Left lung (tissue), 4 donors: ENCODE measurements at regions not wholly inside any gene's neighbourhood (a gene's known extent, or its start where the extent isn't known, plus 50 kb on each side); places are given as distances from the start of the nearest gene placed in this dataset.
A peak's percentile ranks its signal among the peaks of the same experiment; 100 is the strongest.

Experiments
- ATAC-seq: fragments of 200-7000 bp; cut with Tn5 transposase; one replicate; pipeline ENCODE4 v1.9.1; 2020; ENCODE audit warnings: moderate library complexity
- DNase-seq, 4 donors: peaks; one replicate each; pipeline ENCODE4 v3.0.0-alpha.2; 2013 to 2020
- H3K27ac ChIP-seq, 2 donors: fragments of 200-600 bp; sonication (generic) in 1 of 2; one replicate each; pipeline versions ENCODE4 v1.5.0 to v1.8.0; 2020 to 2021
- H3K27me3 ChIP-seq, 2 donors: fragments of 200-600 bp; sonication (generic) in 1 of 2; one replicate each; pipeline versions ENCODE4 v1.5.0 to v1.8.0; 2020 to 2021
- H3K36me3 ChIP-seq, 2 donors: fragments of 200-600 bp; sonication (generic) in 1 of 2; one replicate each; pipeline versions ENCODE4 v1.5.0 to v1.8.0; 2020 to 2021
- H3K4me1 ChIP-seq, 2 donors: fragments of 200-600 bp; one replicate each; pipeline ENCODE4 v1.8.0; 2021
- H3K4me3 ChIP-seq, 2 donors: fragments of 200-600 bp; sonication (generic) in 1 of 2; one replicate each; pipeline versions ENCODE4 v1.5.0 to v1.8.0; 2020 to 2021; ENCODE audit warnings: mild to moderate bottlenecking in 1 of 2
- H3K9me3 ChIP-seq, 2 donors: fragments of 200-600 bp; sonication (generic) in 1 of 2; one replicate each; pipeline versions ENCODE4 v1.5.0 to v1.8.0; 2020 to 2021
- intact Hi-C, 2 donors: fragments of 100-400 bp; cut with DNase I; formaldehyde crosslinking; loops; one replicate each; pipeline versions ENCODE4 v1.11.2 to v1.14.2; 2022
- TF ChIP-seq, protein P1 (sequence below), 2 donors: fragments of 200-600 bp; sonication (generic) in 1 of 2; IDR thresholded peaks; one replicate each; pipeline versions ENCODE4 v1.5.0 to v1.8.0; 2021; ENCODE audit warnings: antibody characterized with exemption in 2 of 2
- donor health status: DM: no; HTN: yes; CAD: no.
- donor health status: DM: no; HTN: no; CAD: no.

DNA sequence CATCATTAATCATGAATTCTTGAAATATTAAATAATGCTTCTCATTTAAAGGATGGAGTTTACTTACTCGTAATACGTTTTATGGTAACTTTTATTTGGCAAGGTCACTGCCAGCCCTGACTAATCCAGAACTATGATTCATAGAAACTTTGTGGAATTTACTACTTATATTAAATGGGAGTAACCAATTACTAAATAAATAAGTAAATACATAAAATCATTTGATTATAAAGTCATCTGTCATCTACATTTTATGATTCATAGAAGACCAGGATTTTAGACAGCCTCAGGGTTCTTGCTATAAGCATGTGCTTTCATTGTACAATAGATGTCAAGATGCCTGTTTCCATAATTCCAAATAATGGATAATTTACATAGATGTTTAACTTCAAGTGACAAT lies 611.1 kb downstream of the TBC1D4 start:
- H3K9me3 ChIP-seq, result peaks cover 0 to 15% of the 10 kb centered on the region in 2 donors
- H3K27ac ChIP-seq, result no peak overlapping the region
- no peaks in the 10 kb centered on the region for H3K27me3 ChIP-seq
- no peaks in the 10 kb centered on the region for H3K4me1 ChIP-seq
- no peak overlapping the region for H3K4me3 ChIP-seq
- TF ChIP-seq, protein P1, sequence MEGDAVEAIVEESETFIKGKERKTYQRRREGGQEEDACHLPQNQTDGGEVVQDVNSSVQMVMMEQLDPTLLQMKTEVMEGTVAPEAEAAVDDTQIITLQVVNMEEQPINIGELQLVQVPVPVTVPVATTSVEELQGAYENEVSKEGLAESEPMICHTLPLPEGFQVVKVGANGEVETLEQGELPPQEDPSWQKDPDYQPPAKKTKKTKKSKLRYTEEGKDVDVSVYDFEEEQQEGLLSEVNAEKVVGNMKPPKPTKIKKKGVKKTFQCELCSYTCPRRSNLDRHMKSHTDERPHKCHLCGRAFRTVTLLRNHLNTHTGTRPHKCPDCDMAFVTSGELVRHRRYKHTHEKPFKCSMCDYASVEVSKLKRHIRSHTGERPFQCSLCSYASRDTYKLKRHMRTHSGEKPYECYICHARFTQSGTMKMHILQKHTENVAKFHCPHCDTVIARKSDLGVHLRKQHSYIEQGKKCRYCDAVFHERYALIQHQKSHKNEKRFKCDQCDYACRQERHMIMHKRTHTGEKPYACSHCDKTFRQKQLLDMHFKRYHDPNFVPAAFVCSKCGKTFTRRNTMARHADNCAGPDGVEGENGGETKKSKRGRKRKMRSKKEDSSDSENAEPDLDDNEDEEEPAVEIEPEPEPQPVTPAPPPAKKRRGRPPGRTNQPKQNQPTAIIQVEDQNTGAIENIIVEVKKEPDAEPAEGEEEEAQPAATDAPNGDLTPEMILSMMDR (IDR thresholded peaks at IDR 0.05), result no peak
- DNase-seq, result no peak
- ATAC-seq, result no peak
- intact Hi-C loops, result no loop called here
- H3K36me3 ChIP-seq, result no peaks in the 10 kb centered on the region

- H3K27me3 ChIP-seq, result no peaks in the 10 kb centered on the region
- H3K27ac ChIP-seq, result no peak overlapping the region
- H3K4me3 ChIP-seq, result no peak overlapping the region
- TF ChIP-seq, protein P1 (IDR thresholded peaks at IDR 0.05), result no peak
- peaks cover 0 to 15% of the 10 kb centered on the region in 2 donors for H3K9me3 ChIP-seq
- intact Hi-C loops, result no loop called here
- H3K4me1 ChIP-seq, result no peaks in the 10 kb centered on the region
- no peaks in the 10 kb centered on the region for H3K36me3 ChIP-seq
- no peak for DNase-seq
- no peak for ATAC-seq
Measured at GRCh38 chr13:74869846-74870245, 612.1 kb downstream of the TBC1D4 start.

DNA sequence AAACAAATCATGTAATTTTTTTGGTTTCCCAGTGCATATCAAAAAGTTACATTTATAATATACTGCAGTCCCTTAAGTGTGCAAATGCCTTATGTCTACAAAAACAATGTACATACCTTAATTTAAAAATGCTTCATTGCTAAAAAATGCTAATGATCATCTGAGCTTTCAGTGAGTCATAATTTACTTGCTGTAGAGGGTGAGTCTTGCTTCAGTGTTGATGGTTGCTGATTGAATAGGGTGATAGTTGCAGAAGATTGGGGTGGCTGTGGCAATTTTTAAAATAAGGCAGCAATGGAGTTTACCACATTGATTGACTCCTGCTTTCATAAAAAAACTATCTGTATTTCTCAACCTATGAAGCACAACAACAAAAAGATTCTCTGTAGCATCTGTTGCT lies 613.9 kb downstream of the TBC1D4 start:
- no peak overlapping the region for H3K27ac ChIP-seq
- no peaks in the 10 kb centered on the region for H3K36me3 ChIP-seq
- no peak for ATAC-seq
- TF ChIP-seq, protein P1 (IDR thresholded peaks at IDR 0.05), result no peak
- H3K9me3 ChIP-seq, result peaks cover 0 to 15% of the 10 kb centered on the region in 2 donors
- no peaks in the 10 kb centered on the region for H3K4me1 ChIP-seq
- H3K4me3 ChIP-seq, result no peak overlapping the region
- H3K27me3 ChIP-seq, result no peaks in the 10 kb centered on the region
- no peak for DNase-seq
- intact Hi-C loops, result no loop called here

GRCh38 chr13:74867460-74867859 lies 614.5 kb downstream of the TBC1D4 start:
- H3K27me3 ChIP-seq, result no peaks in the 10 kb centered on the region
- DNase-seq, result no peak
- ATAC-seq, result no peak
- no peaks in the 10 kb centered on the region for H3K4me1 ChIP-seq
- no peaks in the 10 kb centered on the region for H3K36me3 ChIP-seq
- H3K27ac ChIP-seq, result no peak overlapping the region
- TF ChIP-seq, protein P1 (IDR thresholded peaks at IDR 0.05), result no peak
- H3K4me3 ChIP-seq, result no peak overlapping the region
- peaks cover 0 to 15% of the 10 kb centered on the region in 2 donors for H3K9me3 ChIP-seq
- intact Hi-C loops, result no loop called here

DNA sequence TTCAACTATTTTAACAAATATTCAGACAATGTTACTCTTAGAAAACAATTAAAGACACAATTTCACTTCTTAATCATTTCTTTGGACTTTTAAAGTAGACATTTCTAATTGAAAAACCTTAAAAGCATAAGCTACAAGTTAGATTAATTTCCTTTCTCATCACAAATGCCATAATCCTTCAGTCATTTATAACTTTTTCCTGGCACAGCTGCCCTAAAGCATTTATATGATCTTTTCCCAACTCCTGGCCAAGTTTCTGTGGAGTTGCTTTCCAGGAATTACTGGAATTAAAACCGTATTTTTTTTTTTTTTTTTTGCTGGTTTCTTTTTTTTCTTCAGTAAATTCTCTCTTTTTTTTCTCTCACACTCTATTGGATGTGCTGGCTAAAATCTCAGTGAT lies 615.9 kb downstream of the TBC1D4 start:
- peaks cover 0 to 15% of the 10 kb centered on the region in 2 donors for H3K9me3 ChIP-seq
- no peak overlapping the region for H3K4me3 ChIP-seq
- H3K27me3 ChIP-seq, result no peaks in the 10 kb centered on the region
- H3K36me3 ChIP-seq, result no peaks in the 10 kb centered on the region
- intact Hi-C loops, result no loop called here
- peak in 1 of 4 donors; percentile 16 for DNase-seq
- no peaks in the 10 kb centered on the region for H3K4me1 ChIP-seq
- no peak overlapping the region for H3K27ac ChIP-seq
- TF ChIP-seq, protein P1 (IDR thresholded peaks at IDR 0.05), result no peak
- ATAC-seq, result no peak
